Mononuclear cell (primary cell): ENCODE measurements at regions not wholly inside any gene's neighbourhood (a gene's known extent, or its start where the extent isn't known, plus 50 kb on each side); places are given as distances from the start of the nearest gene placed in this dataset.
"Not testable (repeated sequence)": the region's sequence is repeated elsewhere in the genome, so short reads cannot be mapped to it uniquely, and the experiment has no call there.

Experiments used
- H3K27me3 ChIP-seq: 2 replicates; pipeline ENCODE4 v1.6.0; 2011; ENCODE audit warnings: low read length, control low read depth; ENCODE audit not compliant: insufficient read depth
- H3K4me1 ChIP-seq: 2 replicates; pipeline ENCODE4 v1.5.1; 2011; ENCODE audit warnings: mild to moderate bottlenecking, low read length, control low read depth; ENCODE audit not compliant: insufficient read depth
- H3K4me3 ChIP-seq: 2 replicates; pipeline ENCODE4 v1.5.1; 2011; ENCODE audit warnings: mild to moderate bottlenecking, low read length, moderate library complexity
- H3K9me3 ChIP-seq: 2 replicates; pipeline ENCODE4 v1.5.1; 2011; ENCODE audit warnings: low read depth, mild to moderate bottlenecking, control low read depth, low read length

- Histone ChIP-seq H3K9me3 (no peaks in the 10 kb centered on the region), H3K4me1 (no peaks in the 10 kb centered on the region), H3K4me3 (no peak overlapping the region), H3K27me3 (no peaks in the 10 kb centered on the region)
Observed at GRCh38 chr10:36564433-36564832, 561.0 kb upstream of the ANKRD30A start.

- no peak overlapping the region for H3K4me3 ChIP-seq
- H3K4me1 ChIP-seq = no peaks in the 10 kb centered on the region
- no peaks in the 10 kb centered on the region for H3K27me3 ChIP-seq
- H3K9me3 ChIP-seq = no peaks in the 10 kb centered on the region
Observed at GRCh38 chr10:36559412-36560400, 565.7 kb upstream of the ANKRD30A start.

- H3K27me3 ChIP-seq = no peaks in the 10 kb centered on the region
- no peaks in the 10 kb centered on the region for H3K4me1 ChIP-seq
- no peak overlapping the region for H3K4me3 ChIP-seq
- H3K9me3 ChIP-seq = no peaks in the 10 kb centered on the region
Observed at GRCh38 chr10:36556468-36556867, 568.9 kb upstream of the ANKRD30A start.

- Histone ChIP-seq H3K4me3 (no peak overlapping the region), H3K4me1 (no peaks in the 10 kb centered on the region), H3K27me3 (no peaks in the 10 kb centered on the region), H3K9me3 (no peaks in the 10 kb centered on the region)
Observed at GRCh38 chr10:36555036-36555435, 570.4 kb upstream of the ANKRD30A start.

- Histone ChIP-seq H3K4me1 (no peaks in the 10 kb centered on the region), H3K9me3 (no peaks in the 10 kb centered on the region), H3K4me3 (no peak overlapping the region), H3K27me3 (no peaks in the 10 kb centered on the region)
Observed at GRCh38 chr10:36547965-36548364, 577.4 kb upstream of the ANKRD30A start.

GRCh38 chr10:36542493-36542892, 582.9 kb upstream of the ANKRD30A start:
- no peaks in the 10 kb centered on the region for H3K27me3 ChIP-seq
- H3K9me3 ChIP-seq = no peaks in the 10 kb centered on the region
- H3K4me1 ChIP-seq = no peaks in the 10 kb centered on the region
- no peak overlapping the region for H3K4me3 ChIP-seq

GRCh38 chr10:36540611-36541010, 584.8 kb upstream of the ANKRD30A start:
- no peaks in the 10 kb centered on the region for H3K27me3 ChIP-seq
- no peaks in the 10 kb centered on the region for H3K4me1 ChIP-seq
- no peak overlapping the region for H3K4me3 ChIP-seq
- no peaks in the 10 kb centered on the region for H3K9me3 ChIP-seq

GRCh38 chr10:36538953-36539586, 586.3 kb upstream of the ANKRD30A start:
- Histone ChIP-seq H3K4me3 (no peak overlapping the region), H3K9me3 (no peaks in the 10 kb centered on the region), H3K27me3 (no peaks in the 10 kb centered on the region), H3K4me1 (no peaks in the 10 kb centered on the region)

GRCh38 chr10:36534471-36535002, 590.9 kb upstream of the ANKRD30A start:
- no peak overlapping the region for H3K4me3 ChIP-seq
- no peaks in the 10 kb centered on the region for H3K4me1 ChIP-seq
- no peaks in the 10 kb centered on the region for H3K27me3 ChIP-seq
- peaks cover 8% of the 10 kb centered on the region for H3K9me3 ChIP-seq

- Histone ChIP-seq H3K4me3 (no peak overlapping the region), H3K9me3 (peaks cover 8% of the 10 kb centered on the region), H3K27me3 (no peaks in the 10 kb centered on the region), H3K4me1 (no peaks in the 10 kb centered on the region)
Observed at GRCh38 chr10:36533861-36534260, 591.5 kb upstream of the ANKRD30A start.

GRCh38 chr10:36533316-36533715, 592.1 kb upstream of the ANKRD30A start:
- Histone ChIP-seq H3K4me3 (no peak overlapping the region), H3K9me3 (peaks cover 8% of the 10 kb centered on the region), H3K27me3 (no peaks in the 10 kb centered on the region), H3K4me1 (no peaks in the 10 kb centered on the region)

- H3K4me3 ChIP-seq = no peak overlapping the region
- peaks cover 8% of the 10 kb centered on the region for H3K9me3 ChIP-seq
- H3K4me1 ChIP-seq = no peaks in the 10 kb centered on the region
- no peaks in the 10 kb centered on the region for H3K27me3 ChIP-seq
Observed at GRCh38 chr10:36531621-36532020, 593.8 kb upstream of the ANKRD30A start.

- H3K4me1 ChIP-seq = no peaks in the 10 kb centered on the region
- peaks cover 8% of the 10 kb centered on the region for H3K9me3 ChIP-seq
- H3K27me3 ChIP-seq = no peaks in the 10 kb centered on the region
- no peak overlapping the region for H3K4me3 ChIP-seq
Observed at GRCh38 chr10:36526033-36526432, 599.4 kb upstream of the ANKRD30A start.

GRCh38 chr10:36524126-36524525, 601.3 kb upstream of the ANKRD30A start:
- not testable (repeated sequence) for H3K4me1 ChIP-seq, H3K9me3 ChIP-seq, H3K27me3 ChIP-seq, H3K4me3 ChIP-seq

GRCh38 chr10:36519909-36520308, 605.5 kb upstream of the ANKRD30A start:
- H3K9me3 ChIP-seq = peaks cover 6% of the 10 kb centered on the region
- no peak overlapping the region for H3K4me3 ChIP-seq
- no peaks in the 10 kb centered on the region for H3K4me1 ChIP-seq
- H3K27me3 ChIP-seq = no peaks in the 10 kb centered on the region
